CD4-positive, alpha-beta T cell treated with Interleukin-15 for 4 hours (primary cell): ENCODE measurements at regions not wholly inside any gene's neighbourhood (a gene's known extent, or its start where the extent isn't known, plus 50 kb on each side); places are given as distances from the start of the nearest gene placed in this dataset.

ENCODE experiments used
- DNase-seq: peaks from one replicate; pipeline ENCODE4 v3.0.0-alpha.2; 2020; ENCODE audit warnings: low spot score

DNA sequence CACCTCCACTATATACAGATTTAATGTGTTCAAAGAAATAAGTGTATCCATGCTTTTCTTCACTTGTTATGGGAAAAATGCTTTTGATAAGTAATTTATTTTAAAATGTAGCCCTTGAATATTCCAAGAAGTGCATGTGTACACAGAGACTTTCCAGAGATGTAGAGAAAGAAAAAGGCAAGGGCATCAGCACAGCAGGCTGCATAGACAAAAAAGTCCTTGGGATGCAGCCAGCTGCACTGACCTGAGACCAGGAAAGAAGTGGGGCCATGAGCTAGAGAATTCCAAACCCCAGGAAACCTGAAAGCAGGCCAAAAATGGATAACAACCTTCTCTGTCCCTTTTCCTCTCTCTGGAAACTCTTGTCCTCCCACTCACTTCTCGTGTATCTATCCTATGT, 51.6 kb upstream of the PRDM8 start:
- no peak for DNase-seq

DNA sequence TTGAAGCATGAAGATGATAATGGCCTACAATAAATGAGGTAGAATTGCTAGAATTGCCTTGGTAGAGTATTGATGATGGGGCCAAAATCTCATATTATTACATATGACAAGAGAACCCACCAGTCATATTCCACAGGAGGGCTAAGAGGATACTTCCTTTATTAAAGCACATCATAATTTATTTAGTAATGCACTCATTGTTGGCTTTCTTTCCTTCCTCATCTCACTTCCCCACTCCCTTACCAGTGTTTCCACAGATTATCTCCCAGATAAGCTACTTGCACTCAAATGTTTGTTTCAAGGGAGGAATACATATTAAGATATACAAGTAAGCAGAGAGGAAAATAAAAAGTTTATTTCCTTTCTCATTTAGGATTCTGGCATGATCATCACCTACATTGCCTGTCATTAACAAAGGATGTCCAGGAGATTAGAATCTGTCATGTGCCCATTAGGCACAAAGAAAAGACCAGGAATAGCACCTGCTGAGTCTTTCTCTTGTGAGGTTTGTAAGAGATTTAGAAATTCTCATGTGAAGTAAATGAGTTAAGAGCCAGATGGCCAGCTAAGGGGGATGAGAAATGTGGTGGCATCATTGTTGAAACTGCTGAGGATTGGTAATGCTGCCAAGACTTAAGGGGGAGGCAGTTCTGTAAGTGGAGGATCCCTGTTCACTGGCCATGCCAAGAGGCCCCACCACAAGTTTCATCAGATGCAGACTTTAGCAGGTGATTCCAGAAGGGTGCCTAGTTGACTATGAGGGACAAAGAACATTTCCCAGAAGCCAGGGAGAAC, 52.4 kb upstream of the PRDM8 start:
- no peak for DNase-seq

DNA sequence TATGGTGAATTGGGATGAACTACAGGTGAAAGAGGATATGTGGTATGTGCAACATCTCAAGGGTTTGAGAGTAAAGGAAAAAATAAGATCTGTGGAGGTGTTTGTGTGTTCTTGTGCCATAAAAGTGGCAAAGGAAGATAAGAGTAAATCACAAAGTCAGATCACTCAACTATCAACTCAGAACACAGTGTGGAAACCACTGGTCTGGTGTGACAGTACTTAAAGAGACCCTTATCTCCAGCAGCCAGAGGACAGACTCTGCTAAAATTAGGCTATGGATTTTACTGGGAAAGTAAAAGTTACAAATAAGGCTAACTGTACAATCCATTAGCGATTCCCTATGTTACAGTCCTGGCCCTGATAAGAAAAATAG, 54.0 kb upstream of the PRDM8 start:
- no peak for DNase-seq

DNA sequence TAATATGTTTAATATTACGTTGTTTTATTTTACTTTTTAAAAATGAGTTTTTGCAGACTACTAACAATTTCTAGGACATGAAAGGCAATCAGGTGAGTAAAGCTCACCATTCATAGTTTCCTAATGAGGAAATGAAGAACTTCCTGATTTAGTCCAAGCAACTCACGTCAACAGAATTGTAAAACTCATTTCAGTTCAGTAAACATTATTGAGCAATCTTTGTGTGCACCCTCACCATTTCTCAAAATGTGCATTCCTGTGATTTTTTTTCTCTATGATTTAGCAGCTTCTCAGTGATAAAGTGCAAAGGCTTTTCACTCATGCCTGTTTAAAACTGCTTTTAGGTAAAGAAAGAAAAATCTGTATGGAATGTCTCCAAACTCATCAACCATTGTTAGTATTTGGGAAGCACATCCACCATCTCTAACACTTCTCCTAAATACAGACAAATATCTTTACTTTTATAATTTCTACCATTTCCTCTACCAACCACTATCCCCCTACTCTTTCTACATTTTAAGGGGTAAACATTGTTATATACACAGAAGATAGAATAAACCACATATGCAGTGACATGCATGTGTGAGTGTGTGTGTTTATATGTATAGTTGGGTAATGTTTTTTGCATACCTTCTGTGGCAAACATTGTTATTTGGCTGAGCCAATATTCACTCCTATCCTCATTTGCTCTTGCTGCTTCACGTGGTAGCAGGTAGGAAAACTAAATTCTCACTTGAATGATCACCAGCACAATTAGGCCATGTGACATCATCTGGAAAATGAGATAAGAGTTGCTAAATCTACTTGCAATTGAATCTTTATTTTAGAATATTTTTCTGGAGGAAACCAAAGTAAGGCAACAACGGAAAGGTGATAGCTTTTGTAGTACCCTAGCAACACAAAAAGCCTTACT, 54.7 kb upstream of the PRDM8 start:
- no peak for DNase-seq

DNA sequence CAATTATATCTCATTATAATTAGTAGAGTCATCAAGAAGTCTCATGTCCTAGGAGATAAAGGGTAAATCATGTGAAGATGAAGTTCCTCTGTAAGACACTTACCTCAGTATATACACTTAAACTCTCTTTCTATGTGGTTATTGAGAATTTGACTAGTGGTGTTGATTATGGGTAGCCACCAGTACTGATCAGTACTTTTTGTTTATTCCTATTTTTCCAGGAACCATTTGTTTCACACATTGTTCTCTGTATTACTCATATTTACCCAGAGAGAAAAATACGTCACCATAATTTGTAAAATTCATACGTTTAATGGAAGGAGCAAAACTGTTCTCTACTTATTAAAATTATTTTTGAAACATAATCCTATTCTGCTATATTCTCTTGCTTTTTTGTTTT, 55.8 kb upstream of the PRDM8 start:
- no peak for DNase-seq

DNA sequence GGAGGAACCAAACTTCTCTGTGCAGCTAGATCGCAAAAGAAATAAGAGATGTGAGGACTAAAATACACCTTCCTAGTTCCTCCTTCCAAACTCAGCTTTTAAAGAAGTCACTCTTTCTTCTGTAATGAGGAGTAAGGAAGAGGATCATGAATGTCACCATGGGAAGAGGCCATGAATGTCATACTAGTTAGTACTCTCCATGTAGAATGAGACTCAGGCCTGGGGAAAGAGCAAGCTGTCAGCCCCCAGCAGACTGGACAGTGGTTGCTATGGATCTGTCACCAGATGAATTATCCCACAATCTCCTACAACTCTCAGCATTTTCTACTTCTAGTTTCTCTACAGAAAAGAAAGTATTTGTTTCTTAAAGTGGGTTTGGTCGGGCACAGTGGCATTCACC, 57.1 kb upstream of the PRDM8 start:
- DNase-seq = no peak

DNA sequence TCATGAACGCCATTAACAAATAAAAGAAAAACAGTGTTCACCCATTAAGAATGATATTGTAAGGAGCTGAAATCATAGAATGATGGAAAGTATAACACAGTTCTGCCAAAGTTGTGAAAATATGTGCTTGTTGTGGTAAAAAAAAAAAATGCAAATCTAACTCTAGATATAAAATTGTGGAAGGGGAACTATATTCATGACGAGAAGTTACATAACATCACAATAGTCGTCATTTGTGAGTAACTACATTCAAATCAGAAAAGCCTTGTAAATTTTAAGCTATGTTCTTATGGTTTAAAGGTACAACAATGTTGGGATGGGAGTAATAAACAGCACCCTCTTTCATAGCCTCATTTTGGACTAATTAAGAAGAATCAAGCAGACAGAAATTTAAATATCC, 57.6 kb upstream of the PRDM8 start:
- no peak for DNase-seq

DNA sequence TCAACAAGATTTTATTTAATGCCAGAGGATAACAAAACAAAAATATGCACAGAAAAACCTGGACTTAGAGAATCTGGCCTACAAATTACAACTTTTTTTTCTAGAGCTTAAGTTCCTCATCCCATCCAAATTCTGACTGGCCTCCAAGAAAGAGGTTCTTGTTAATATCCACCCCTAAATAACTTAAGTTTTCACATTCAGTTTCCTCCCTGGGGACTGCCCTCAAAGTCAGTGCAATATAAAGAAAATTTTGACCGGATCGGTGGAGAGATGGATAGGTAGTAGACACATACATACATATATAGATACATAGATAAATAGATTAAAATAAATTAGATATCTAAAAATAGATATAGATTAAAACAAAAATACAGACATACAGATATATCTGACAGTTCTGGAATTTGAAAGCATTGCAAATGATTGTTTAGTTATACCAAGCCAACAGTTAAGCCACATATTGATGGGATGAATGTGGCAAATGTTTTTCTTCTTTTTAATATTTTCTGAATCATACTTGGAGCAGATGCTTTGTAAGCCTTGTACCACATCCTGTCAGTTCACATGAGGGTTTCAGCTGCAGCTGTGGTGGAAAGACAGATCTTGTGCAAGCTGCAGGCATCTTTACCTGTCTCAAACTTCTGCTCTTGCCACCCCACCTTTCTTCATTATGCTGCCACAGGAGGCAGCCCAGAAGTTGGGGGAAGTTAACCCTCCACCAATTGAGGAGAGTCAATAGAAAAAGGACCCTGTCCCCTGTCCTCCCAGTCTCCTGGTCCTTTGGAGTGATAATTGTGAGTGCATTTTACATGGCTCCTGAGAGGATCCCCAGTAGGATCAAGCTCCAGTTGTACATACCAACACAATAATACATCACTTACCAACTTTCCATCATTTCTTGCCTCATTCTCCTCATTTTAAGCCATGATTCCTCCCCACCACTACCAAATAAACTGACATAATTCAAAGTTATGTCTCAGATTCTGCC, 58.5 kb upstream of the PRDM8 start:
- DNase-seq = peak; percentile 72

DNA sequence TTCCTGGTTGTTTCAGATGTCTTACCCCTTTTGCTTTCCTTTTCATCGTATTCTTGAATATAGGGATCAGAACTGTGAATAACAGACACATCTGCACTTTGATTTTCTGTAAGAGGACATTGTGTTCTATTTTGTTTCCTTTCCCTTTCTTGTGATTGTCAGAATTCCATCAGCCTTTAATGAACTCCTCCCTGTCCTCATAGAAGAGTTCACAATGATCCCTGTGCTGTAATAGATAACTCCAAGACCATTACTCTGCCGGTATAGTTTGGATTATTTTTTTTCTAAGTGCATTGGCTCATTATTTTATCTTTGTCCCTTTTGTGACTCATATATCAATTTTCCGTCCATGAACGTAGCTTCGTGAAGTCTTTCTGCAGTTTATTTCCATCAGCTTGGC, 59.7 kb upstream of the PRDM8 start:
- no peak for DNase-seq

DNA sequence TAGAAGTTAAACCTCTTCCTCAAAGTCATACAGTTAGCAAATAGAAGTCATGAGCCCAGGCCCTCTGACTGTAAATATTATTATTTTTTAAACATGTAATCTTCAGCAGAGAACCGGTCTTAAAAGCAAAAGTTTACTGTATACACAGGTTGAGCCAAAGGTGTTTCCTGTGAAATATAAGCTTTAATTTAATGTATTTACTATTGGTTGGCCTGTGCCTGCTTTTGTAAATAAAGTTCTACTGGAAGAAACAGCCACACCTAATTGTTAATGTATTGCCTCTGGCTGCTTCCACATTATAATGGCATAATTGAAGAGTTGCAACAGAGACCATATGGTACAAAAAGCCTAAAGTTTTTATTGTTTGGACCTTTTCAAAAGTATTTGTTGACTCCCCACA, 61.0 kb upstream of the PRDM8 start:
- DNase-seq = no peak

DNA sequence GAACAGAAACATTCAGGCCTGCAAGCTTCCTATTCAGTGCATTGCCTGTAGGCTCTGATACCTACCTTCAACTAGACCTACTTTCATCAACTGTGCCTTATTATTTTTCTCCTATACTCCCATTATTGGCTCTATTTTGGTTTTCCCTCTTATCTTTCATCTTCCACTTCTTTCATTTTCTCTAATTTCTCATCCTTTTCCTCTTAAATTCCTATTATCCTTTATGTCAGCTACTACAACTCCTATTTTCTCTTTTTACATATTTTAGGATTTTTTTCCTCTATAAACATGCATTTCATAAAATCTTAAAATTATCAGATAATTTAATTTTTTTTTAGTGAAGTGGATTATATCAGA, 61.6 kb upstream of the PRDM8 start:
- no peak for DNase-seq

DNA sequence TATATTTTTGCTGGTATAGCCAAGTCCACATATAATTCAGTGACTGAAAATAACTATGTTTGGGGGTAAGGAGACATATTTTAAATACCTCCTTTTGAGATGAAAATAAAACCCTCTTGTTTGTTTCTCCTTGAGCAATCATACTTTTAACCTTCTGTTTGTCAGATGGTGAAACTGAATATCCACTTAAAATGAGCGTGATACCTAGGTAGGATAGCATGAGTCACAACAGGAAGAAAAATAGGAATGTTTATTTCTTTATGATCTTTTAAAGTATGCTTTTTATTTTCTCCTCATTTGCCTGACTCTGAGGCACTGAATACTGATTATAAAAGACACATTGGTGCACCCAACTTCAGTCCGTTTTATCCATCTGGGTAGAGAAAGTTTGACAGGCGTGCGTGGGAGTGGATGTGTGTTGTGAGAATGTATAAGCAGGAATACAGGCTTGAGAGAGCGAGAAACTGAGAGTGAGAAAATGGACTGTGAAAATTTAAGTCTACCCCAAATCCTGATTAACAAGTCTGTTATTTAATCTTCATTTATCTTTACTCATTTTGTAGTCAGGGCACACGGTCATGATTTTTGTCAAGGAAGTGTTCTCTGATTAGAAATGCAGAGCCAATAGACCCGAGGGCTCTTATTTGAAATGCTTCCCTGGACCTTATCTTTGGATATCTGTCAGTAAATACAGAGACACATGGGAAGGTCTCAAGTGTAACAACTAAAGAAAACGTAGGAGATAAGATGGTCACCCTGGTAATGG, 62.1 kb upstream of the ANTXR2 start:
- no peak for DNase-seq

DNA sequence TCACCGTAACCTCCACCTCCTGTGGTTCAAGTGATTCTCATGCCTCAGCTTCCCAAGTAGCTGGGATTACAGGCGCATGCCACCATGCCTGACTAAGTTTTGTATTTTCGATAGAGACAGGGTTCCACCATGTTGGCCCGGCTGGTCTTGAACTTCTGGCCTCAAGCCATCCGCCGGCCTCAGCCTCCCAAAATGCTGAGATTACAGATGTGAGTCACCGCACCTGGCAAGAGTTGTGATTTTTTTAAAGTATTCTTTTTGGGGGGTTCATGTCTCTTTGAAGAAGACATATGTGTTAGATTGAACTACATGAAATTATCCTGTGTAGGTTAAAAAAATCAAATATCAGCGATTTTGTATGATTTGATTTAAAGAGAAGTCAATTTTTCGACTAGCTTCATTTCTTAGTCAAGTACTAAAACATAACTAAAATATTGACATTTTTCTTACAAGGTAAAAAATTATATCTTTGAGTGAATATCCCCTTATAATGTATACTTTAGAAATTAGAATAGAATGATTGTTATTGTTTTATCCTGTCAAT, 60.3 kb upstream of the ANTXR2 start:
- no peak for DNase-seq

DNA sequence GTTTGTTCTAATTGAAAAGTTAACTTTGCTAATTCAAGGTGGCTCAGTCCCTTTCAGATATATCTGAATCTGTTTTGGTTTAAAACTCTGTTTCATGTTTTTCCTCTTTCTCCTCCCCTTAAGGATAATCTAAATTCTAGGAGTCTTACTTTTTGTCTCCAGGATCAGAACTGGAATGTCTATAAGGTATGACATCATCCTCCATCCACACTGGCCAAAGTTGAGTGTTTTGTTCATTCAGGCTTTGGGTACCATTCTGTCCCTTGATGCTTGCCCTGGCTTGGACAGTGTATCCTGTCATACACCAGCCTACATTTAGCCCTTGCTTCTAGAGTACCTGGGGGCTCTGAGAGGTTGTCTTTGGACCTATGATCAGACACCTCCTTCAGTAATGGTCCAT, 56.8 kb upstream of the ANTXR2 start:
- no peak for DNase-seq

DNA sequence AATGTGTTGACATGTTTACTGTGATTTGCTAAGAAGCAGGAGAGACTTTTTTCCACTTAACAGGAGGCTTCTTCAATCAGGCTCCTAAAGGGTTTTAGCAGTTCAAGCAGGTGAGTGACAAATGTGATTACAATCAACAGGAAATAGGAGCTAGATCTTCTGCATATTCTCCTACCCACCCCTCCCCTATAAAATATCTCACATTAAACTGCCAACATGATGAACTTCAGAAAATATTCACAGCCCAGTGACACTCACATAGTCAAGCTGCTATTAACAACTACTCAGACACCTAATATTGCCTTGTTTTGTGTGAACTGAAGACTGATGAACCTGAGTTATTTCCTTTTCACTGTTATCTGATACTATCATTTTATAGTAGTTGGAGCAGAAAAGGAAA, 55.9 kb upstream of the ANTXR2 start:
- peak; percentile 23 for DNase-seq

DNA sequence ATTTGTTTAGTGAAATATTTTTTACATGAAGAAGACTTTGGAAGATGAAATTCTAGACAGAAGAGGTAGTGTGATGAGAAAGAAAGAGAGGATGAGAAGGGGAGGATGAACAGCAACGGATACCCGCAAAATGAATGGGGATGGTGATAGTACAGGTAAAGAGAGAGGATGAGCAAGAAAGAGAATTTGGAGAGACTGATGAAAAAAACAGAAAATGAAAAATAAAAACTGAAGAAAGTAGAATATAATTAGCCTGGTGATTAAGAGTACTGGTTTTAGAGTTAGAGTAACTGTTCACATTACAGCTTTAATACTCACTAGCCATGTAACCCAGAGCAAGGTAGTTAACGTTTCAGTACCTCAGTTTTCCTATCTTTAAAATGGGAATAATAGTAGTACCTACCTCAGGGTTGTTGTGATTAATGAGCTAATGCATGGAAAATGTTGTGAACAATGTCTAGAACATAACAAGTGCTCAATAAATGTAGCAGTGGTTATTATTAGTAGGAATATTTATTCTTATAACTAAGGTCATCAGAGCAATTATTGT, 54.9 kb upstream of the ANTXR2 start:
- DNase-seq = no peak

DNA sequence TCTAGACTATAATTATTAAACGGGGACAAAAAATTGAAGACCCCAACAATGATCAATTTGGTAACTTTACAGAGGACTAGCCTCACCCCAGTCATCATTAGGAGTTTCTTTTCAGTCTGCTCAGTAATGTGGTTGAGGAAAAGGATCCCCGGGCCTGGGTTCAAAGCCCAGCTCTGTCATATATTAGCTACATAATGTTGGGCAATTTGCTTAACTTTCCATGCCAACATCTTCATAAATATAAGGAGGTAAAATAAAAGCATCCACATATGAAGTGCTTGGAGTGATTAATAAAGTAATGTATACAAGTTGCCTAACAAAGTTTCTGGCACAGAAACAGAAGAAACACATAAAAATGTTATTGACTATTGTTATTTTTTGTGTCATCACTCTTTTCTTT, 53.4 kb upstream of the ANTXR2 start:
- DNase-seq = no peak

DNA sequence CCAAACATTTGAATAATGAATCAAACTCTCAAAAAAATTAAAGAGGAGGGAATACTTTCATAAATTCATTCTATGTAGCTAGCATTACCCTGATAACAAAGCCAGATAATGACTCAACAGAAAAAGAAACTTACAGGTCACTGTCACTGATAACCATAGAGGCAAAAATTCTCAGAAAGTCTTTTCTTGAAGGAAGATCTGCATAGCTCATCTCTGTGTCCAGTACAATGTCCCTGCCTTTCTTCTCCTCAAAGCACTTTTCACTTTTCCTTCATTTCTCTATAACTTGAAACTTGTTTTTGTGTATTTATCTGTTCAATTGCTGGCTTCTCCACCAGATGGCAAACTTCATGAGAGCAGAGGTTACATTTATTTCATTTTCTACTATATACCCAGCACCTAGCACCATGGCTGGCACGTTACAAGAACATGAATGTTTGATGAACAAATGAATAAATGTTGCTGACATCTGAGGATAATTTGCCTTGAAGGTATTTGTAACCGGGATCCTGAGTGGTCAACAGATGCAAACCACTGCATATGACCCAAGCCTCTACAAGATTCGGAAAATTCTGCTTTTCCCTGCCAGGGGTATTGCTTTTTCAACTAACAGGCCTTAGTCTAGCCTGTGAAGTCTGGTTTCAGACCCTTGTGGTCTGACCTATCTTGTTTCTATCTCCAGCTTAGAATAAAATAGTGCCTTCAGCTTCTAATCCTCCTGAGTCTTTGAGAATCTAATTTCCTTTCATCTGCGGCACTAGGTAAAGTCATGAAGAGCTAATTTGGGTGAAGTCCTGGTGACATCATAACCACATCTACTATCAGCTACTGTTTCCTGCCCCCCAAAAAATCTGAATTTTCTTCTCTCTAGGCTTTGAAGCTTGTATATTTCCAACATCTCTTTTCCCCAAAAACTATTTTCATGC, 52.5 kb upstream of the ANTXR2 start:
- DNase-seq = peak; percentile 68

DNA sequence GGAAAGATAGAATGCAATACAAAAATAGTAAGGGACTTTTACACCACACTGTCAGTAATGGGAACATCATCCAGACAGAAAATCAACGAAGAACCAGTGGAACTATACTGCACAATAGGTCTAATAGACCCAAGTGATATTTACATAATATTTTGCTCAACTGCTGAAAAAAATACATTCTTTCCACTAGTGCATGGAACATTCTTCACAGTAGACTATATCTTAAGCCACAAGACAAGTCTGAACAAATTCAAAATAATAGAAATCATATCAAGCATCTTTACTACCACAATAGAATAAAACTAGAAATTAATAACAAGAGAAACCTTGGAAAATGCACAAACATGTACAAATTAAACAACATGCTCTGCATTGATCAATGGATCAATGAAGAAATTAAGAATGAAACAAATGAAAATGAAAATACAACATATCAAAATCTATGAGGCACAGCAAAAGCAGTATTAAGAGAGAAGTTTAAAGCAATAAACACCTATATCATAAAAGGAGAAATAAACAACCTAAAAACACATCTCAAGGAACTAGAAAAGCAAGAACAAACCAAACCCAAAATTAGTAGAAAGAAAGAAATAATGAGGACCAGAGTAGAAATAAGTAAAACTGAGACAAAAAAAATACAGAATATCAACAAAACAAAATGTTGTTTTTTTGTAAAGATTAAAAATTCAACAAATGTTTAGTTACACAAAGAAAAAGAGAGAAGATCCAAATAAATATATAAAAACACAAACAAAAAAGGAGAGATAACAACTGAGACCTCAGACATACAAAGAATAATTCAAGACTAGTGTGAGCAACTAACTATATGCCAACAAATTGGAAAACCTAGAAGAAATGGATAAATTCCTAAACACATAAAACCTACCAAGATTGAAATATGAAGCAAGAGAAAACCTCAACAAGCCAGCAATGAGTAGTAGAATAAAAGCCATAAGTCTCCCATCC, 51.5 kb upstream of the ANTXR2 start:
- no peak for DNase-seq
